Glomerular endothelial cell (primary cell): ENCODE measurements at regions not wholly inside any gene's neighbourhood (a gene's known extent, or its start where the extent isn't known, plus 50 kb on each side); places are given as distances from the start of the nearest gene placed in this dataset.
"Not testable (repeated sequence)": the region's sequence is repeated elsewhere in the genome, so short reads cannot be mapped to it uniquely, and the experiment has no call there.

Source experiments
- DNase-seq: peaks from one replicate; pipeline ENCODE4 v3.0.0-alpha.2; 2011; ENCODE audit warnings: low read depth, low spot score; ENCODE audit errors: extremely low read depth

GRCh38 chr11:67878666-67879065, 125.2 kb downstream of the UNC93B1 start:
- DNase-seq: not testable (repeated sequence)

- not testable (repeated sequence) for DNase-seq
Measured at GRCh38 chr11:67877316-67877715, 126.6 kb downstream of the UNC93B1 start.

- DNase-seq: not testable (repeated sequence)
Measured at GRCh38 chr11:67873223-67873622, 130.7 kb downstream of the UNC93B1 start.

- DNase-seq: not testable (repeated sequence)
Measured at GRCh38 chr11:67871168-67871567, 132.7 kb downstream of the UNC93B1 start.

GRCh38 chr11:67862896-67863295, 141.0 kb downstream of the UNC93B1 start:
- not testable (repeated sequence) for DNase-seq

GRCh38 chr11:67859513-67860161, 144.3 kb downstream of the UNC93B1 start:
- DNase-seq: not testable (repeated sequence)

GRCh38 chr11:67850747-67851146, 153.2 kb downstream of the UNC93B1 start:
- DNase-seq: not testable (repeated sequence)

GRCh38 chr11:67849766-67850165, 154.1 kb downstream of the UNC93B1 start:
- not testable (repeated sequence) for DNase-seq

GRCh38 chr11:67847896-67848875, 155.7 kb downstream of the UNC93B1 start:
- not testable (repeated sequence) for DNase-seq

- DNase-seq: not testable (repeated sequence)
Measured at GRCh38 chr11:67846303-67846702, 157.6 kb downstream of the UNC93B1 start.

- DNase-seq: not testable (repeated sequence)
Measured at GRCh38 chr11:67845296-67845695, 158.6 kb downstream of the UNC93B1 start.

GRCh38 chr11:67840599-67840998, 163.3 kb downstream of the UNC93B1 start:
- not testable (repeated sequence) for DNase-seq

- DNase-seq: not testable (repeated sequence)
Measured at GRCh38 chr11:67830152-67830551, 155.7 kb upstream of the ALDH3B2 start.

- not testable (repeated sequence) for DNase-seq
Measured at GRCh38 chr11:67826951-67827296, 152.5 kb upstream of the ALDH3B2 start.

GRCh38 chr11:67826028-67826950, 151.9 kb upstream of the ALDH3B2 start:
- DNase-seq: not testable (repeated sequence)

GRCh38 chr11:67824861-67825260, 150.4 kb upstream of the ALDH3B2 start:
- DNase-seq: not testable (repeated sequence)

- no peak for DNase-seq
Measured at GRCh38 chr11:67820081-67820480, 145.7 kb upstream of the ALDH3B2 start.

- DNase-seq: not testable (repeated sequence)
Measured at GRCh38 chr11:67817558-67817957, 143.1 kb upstream of the ALDH3B2 start.

- DNase-seq: not testable (repeated sequence)
Measured at GRCh38 chr11:67809301-67809700, 134.9 kb upstream of the ALDH3B2 start.

- DNase-seq: not testable (repeated sequence)
Measured at GRCh38 chr11:67807896-67808295, 133.5 kb upstream of the ALDH3B2 start.
